GM10248 (cell line): ENCODE measurements at regions not wholly inside any gene's neighbourhood (a gene's known extent, or its start where the extent isn't known, plus 50 kb on each side); places are given as distances from the start of the nearest gene placed in this dataset.

Source experiments
- CTCF ChIA-PET: fragments of 300-600 bp; sonication (Branson Sonifier 250); formaldehyde crosslinking; extraction: SDS; loops from one replicate; lab custom pipeline; 2021; ENCODE audit warnings: antibody characterized with exemption; lab: Yijun Ruan, JAX
- POLR2A ChIA-PET: fragments of 350-650 bp; sonication (Branson Sonifier 250); formaldehyde crosslinking; extraction: SDS; loops from one replicate; lab custom pipeline; 2020; ENCODE audit warnings: antibody characterized with exemption; lab: Yijun Ruan, JAX
- DNase-seq: peaks from one replicate; pipeline ENCODE4 v3.0.0; 2012; ENCODE audit errors: extremely low spot score
- TF ChIP-seq, protein P1 (sequence below): IDR thresholded peaks from 2 replicates; pipeline ENCODE4 v1.5.1; 2012; ENCODE audit warnings: mild to moderate bottlenecking, low read depth; ENCODE audit errors: extremely low read depth, missing control alignments, control extremely low read depth

DNA sequence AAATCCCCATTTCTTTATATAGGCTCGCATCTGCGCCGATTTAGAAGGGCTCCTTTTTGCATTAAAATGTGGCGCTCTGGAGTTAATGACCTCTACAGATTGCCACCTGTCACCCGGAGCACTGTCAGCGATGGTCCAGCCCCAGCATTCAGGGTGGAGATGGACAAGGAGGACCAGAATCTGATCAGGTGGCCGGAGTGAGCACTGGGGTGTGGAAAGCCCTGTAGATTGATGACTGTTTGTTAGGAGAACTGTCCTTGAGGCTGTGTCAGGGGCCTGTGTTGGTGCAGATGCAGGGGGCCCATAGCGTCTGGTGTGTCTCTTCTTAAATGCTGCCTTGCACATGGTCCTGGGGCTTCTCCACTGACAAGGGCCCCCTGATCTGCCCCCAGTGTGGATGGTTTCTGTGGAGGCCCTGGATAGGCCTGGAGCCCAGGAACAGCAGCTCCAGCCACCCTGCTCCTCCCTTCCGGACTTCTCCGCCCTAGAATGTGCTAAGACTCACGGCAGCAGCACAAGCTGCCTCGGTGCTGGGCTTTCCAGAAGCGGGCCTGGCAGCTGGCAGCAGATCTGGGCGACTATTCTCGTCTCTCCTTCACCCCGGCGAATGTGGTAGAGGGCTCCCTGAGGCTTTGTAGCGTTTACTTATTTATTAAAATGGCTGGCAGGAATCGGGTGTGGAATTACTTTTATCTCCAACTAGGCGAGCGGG is 1333.3 kb downstream of the BRD1 start:
- ChIA-PET POLR2A (no interaction called here), CTCF (no interaction called here)
- TF ChIP-seq, protein P1, sequence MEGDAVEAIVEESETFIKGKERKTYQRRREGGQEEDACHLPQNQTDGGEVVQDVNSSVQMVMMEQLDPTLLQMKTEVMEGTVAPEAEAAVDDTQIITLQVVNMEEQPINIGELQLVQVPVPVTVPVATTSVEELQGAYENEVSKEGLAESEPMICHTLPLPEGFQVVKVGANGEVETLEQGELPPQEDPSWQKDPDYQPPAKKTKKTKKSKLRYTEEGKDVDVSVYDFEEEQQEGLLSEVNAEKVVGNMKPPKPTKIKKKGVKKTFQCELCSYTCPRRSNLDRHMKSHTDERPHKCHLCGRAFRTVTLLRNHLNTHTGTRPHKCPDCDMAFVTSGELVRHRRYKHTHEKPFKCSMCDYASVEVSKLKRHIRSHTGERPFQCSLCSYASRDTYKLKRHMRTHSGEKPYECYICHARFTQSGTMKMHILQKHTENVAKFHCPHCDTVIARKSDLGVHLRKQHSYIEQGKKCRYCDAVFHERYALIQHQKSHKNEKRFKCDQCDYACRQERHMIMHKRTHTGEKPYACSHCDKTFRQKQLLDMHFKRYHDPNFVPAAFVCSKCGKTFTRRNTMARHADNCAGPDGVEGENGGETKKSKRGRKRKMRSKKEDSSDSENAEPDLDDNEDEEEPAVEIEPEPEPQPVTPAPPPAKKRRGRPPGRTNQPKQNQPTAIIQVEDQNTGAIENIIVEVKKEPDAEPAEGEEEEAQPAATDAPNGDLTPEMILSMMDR: no peak
- no peak for DNase-seq

DNA sequence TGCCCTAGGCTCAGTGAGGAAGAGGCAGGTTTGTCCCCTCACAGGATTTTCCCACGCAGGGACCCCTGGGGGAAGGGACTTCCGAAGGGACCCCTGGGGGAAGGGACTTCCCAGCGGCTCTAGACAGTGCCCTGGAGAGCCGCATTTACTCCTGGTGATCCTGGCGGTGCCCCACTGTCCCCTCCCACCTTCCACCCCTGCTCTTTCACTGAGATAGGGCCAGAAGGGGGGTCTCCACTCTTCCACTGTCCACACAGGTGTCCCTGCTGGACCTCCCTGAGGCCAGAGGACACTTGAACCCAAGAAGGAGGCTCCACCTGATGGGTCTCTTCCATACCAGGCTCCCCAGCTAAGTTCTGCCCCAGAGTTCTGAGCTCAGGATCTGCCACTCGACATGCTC is 1333.9 kb downstream of the BRD1 start:
- CTCF ChIA-PET: interaction anchor here (1.1 to 1.8 kb wide), 6 partner anchors 11 to 1930 kb away, joined by 3 to 12 read pairs (median 6); no protein-coding TSS in a partner anchor
- TF ChIP-seq, protein P1: no peak
- POLR2A ChIA-PET: no interaction called here
- no peak for DNase-seq

DNA sequence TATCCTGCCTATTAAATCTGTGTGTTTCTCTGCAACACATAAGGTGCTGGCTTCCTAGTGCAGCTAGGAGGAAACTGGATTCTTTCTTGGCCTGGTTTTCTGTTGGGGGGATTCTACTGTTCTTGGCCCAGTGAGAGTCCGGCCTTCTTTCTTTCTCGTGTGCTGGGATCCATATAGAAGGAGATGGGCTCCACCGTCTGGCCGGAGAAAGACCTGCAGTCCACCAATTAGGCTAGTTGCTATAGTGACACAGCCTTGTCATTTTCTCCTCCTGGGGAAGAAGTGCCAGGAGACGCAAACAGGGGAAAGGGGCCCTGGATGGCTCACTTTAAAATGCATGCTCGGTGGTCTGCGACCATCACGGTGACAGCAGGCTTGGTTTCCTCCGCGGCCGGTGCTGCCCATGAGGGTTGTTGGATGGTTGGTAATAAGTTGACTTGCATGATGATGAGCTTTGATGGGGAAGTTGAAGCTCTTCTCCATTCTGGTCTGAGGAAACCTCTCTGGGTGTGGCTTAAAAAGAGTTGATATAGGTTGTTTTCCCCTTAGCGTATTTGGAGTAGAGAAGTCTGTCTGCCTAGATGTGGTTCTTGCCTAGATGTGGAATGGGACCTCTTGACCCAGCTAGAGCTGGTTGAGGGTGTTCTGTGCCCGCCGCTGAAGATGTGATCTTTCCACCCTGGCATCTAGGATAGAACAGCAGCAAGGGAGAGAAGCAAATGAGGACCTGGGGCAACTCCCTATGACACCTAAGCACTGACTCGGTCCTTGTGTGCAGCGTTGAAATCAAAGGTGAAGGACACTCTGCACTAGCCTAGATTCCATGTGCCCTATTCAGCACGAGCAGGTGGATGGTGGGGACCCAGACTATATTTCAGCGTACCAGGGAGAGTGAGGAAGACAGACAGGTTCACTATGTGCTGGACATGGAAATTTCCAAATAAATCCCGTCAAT is 1335.0 kb downstream of the BRD1 start:
- POLR2A ChIA-PET: no interaction called here
- TF ChIP-seq, protein P1: peak; percentile 73
- peak; percentile 77 for DNase-seq

DNA sequence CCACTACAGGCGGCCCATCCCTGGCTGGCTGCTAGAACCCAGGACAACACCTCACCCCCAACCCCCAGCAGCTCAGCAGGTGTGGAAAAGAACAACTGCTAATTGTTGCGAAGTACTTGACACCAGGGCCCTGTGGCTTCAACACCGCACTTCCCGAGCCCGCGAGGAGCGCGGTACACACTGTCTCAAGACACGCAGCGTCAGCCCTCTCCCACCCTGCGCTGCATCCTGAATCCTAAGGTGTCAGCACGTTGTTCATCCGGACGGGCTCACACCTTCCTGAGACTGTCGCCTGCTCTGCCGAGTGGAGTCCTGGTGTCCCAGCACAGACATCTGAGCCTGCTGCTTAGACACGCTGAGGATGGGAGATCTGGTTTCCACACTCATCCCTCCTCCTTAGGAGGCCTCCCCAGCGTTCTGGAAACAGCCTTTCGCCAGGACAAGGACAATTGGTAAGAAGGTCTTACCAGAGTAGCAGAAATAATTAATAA is 1336.2 kb downstream of the BRD1 start:
- ChIA-PET CTCF (interaction anchor here (1.4 kb wide), 1 partner anchor 26 kb away, joined by 3 read pairs; no protein-coding TSS in a partner anchor), POLR2A (no interaction called here)

More for the DNA sequence above, 1335.0 kb downstream of the BRD1 start:
- CTCF ChIA-PET: interaction anchor here (0.8 to 1.8 kb wide), 10 partner anchors 8 to 1929 kb away, joined by 3 to 12 read pairs (median 4); no protein-coding TSS in a partner anchor

DNA sequence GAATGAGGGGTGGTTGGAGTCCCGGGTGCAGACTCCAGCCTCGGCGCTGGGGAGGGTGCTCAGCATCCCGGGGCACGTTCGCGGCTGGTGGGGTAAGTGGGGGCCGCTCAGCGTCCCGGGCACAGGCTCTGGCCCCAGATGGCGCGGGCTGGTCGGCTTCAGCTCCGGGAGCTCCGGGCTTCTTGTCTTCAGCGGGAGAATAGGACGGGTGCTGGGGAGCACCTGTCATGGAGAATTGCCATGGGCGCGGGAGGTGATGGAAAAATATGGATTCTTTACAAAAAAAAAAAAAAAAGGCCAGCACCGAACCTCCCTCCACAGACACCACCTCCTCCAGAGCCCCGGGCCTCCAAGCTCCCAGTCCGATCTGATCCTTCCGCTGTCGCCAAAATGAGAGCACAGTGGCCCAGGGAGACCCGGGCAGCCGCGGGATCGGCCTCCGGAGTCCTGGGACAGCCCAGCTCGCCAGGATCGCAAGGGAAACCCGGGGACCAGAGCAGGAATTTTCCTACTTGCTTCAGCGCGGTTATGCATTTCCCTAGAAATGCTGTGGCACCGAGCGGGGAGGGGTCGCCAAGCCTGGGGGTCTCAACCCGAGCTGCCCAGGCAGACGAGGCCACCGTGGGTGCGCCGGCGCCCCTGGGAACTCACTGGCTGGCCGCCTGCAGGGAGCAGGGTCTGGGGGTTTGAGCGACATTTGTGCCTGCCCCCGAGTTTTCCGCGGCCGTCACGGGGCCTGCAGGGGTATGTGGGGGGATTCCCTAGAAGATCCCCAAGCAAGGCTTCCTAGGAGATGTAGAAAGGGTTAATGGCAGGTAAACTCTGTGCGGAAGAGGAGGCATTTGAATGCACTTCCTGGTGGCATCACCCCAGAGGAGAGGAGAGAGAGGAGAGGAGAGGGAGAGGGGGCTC is 1336.9 kb downstream of the BRD1 start:
- POLR2A ChIA-PET: no interaction called here
- CTCF ChIA-PET: no interaction called here
- TF ChIP-seq, protein P1: no peak
- DNase-seq: no peak

More for the DNA sequence above, 1336.2 kb downstream of the BRD1 start:
- no peak for DNase-seq
- TF ChIP-seq, protein P1: no peak
